H1 (cell line): ENCODE measurements at regions not wholly inside any gene's neighbourhood (a gene's known extent, or its start where the extent isn't known, plus 50 kb on each side); places are given as distances from the start of the nearest gene placed in this dataset.

Experiments used
- ASH2L ChIP-seq: fragments of 200-600, 300-600 bp; sonication (generic); IDR thresholded peaks from one replicate; pipeline ENCODE4 v1.7.1; 2017; ENCODE audit warnings: low read length
- BCL11A ChIP-seq, 2 experiments: IDR thresholded peaks; one replicate each; pipeline ENCODE4 v1.6.1; 2011; ENCODE audit warnings: low read depth in 2 of 2, low read length in 2 of 2, mild to moderate bottlenecking in 2 of 2
- CHD7 ChIP-seq: fragments of 300-600 bp; sonication (generic); IDR thresholded peaks from 2 replicates; pipeline ENCODE4 v1.7.1; 2012; ENCODE audit warnings: low read length, moderate library complexity, mild to moderate bottlenecking, inconsistent platforms; ENCODE audit not compliant: insufficient replicate concordance
- JUND ChIP-seq: IDR thresholded peaks from 2 replicates; pipeline ENCODE4 v1.6.1; 2011; ENCODE audit warnings: mild to moderate bottlenecking, improper control_type of control experiment, low read length
- POLR2AphosphoS5 ChIP-seq: IDR thresholded peaks from 2 replicates; pipeline ENCODE4 v1.6.1; 2011; ENCODE audit warnings: low read depth, low read length
- RNF2 ChIP-seq: fragments of 200-900, 300-1000 bp; sonication (generic); IDR thresholded peaks from 2 replicates; pipeline ENCODE4 v1.7.1; 2016; ENCODE audit warnings: borderline replicate concordance, low read depth, mild to moderate bottlenecking, antibody characterized with exemption, low read length; ENCODE audit not compliant: poor library complexity, severe bottlenecking; ENCODE audit errors: missing control alignments
- TEAD4 ChIP-seq: IDR thresholded peaks from 2 replicates; pipeline ENCODE4 v1.6.1; 2012; ENCODE audit warnings: low read depth, low read length, inconsistent platforms, mixed read lengths

DNA sequence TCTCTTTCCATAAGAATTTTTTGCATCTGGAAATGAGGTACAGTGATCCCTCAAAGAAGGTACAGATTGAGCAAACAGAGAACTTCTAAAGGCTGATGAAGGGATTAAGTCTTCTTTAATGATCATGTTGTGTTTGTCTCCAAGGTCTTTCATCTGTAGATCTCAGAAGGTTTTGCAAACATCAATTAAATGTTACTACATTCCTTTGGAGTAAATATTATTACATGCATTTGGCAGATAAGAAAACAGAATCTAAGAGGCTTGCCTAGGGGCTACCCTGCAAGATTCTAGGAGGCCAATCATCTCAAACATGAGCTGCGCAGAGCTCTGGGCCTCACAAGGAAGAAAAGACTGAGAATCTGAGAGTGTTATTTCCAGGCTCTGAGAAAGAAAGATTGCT, 70.9 kb upstream of the LPP start (continued):
- no peak for TF ChIP-seq RNF2
- no peak for TF ChIP-seq ASH2L
- TF ChIP-seq TEAD4 = no peak
- TF ChIP-seq CHD7 = no peak
- TF ChIP-seq JUND = no peak
- no peak for TF ChIP-seq POLR2AphosphoS5
- no peak for TF ChIP-seq BCL11A (IDR thresholded peaks at IDR 0.05; ENCODE audit: low read depth in 2 of 2, low read length in 2 of 2)
